H1 (cell line): ENCODE measurements at regions not wholly inside any gene's neighbourhood (a gene's known extent, or its start where the extent isn't known, plus 50 kb on each side); places are given as distances from the start of the nearest gene placed in this dataset.

Source experiments
- CTCF ChIA-PET: fragments of 300-600 bp; sonication (Branson Sonifier 250); formaldehyde crosslinking; loops from one replicate; lab custom pipeline; 2021; ENCODE audit not compliant: partially characterized antibody; lab: Charles Lee
- POLR2A ChIA-PET: fragments of 300-600 bp; sonication (Branson Sonifier 250); formaldehyde crosslinking; loops from one replicate; lab custom pipeline; 2021; ENCODE audit warnings: inconsistent platforms; ENCODE audit not compliant: partially characterized antibody; lab: Charles Lee
- DNase-seq, 2 experiments: peaks; one replicate each; pipeline versions ENCODE4 v3.0.0 to v3.0.0-alpha.2; 2010 to 2022; ENCODE audit warnings: low spot score in 2 of 2, low read depth in 1 of 2, mixed read lengths in 1 of 2
- FAIRE-seq: peaks from 2 replicates; lab custom pipeline; 2011; peaks lifted over from hg19 to GRCh38; lab: Jason Lieb, UNC
- H2AFZ ChIP-seq: 2 replicates; pipeline ENCODE4 v1.8.1; 2012; ENCODE audit warnings: low read length, inconsistent platforms
- H2AK5ac ChIP-seq: 2 replicates; pipeline ENCODE4 v1.6.1; 2013; ENCODE audit warnings: low read depth, low read length
- H2BK120ac ChIP-seq: replicated peaks from 2 replicates; pipeline ENCODE3; 2013; ENCODE audit warnings: low read depth, low read length, inconsistent platforms
- H2BK12ac ChIP-seq: 2 replicates; pipeline ENCODE4 v1.6.1; 2013; ENCODE audit warnings: low read depth, low read length
- H2BK15ac ChIP-seq: 2 replicates; pipeline ENCODE4 v1.6.1; 2013; ENCODE audit warnings: low read length
- H2BK20ac ChIP-seq: 2 replicates; pipeline ENCODE4 v1.6.1; 2013; ENCODE audit warnings: low read length
- H2BK5ac ChIP-seq: 2 replicates; pipeline ENCODE4 v1.6.1; 2013; ENCODE audit warnings: low read depth, low read length
- H3K14ac ChIP-seq: 2 replicates; pipeline ENCODE4 v1.6.1; 2013; ENCODE audit warnings: inconsistent platforms; ENCODE audit not compliant: insufficient read length
- H3K18ac ChIP-seq: 2 replicates; pipeline ENCODE4 v1.6.1; 2013; ENCODE audit warnings: low read length; ENCODE audit errors: extremely low read depth
- H3K23ac ChIP-seq: 2 replicates; pipeline ENCODE4 v1.6.1; 2013; ENCODE audit warnings: inconsistent platforms; ENCODE audit not compliant: insufficient read length
- H3K23me2 ChIP-seq: 2 replicates; pipeline ENCODE4 v1.6.1; 2013; ENCODE audit warnings: low read depth, low read length
- H3K27ac ChIP-seq: 2 replicates; pipeline ENCODE4 v1.6.1; 2011; ENCODE audit warnings: low read depth, low read length, inconsistent platforms
- H3K27me3 ChIP-seq, 4 experiments: replicated peaks in 1 of 4; 1 replicate in 1 of 4; 2 replicates in 3 of 4; pipeline versions ENCODE4 v1.6.1 to v1.8.1; 2011 to 2013; ENCODE audit warnings: low read length in 3 of 4, mild to moderate bottlenecking in 3 of 4, inconsistent platforms in 2 of 4, mixed read lengths in 2 of 4, moderate library complexity in 1 of 4; ENCODE audit not compliant: control insufficient read depth in 3 of 4, insufficient read depth in 3 of 4; ENCODE audit errors: extremely low read depth in 1 of 4
- H3K36me3 ChIP-seq, 4 experiments: 2 replicates each; pipeline versions ENCODE4 v1.6.1 to v1.8.1; 2011 to 2013; ENCODE audit warnings: mild to moderate bottlenecking in 4 of 4, low read length in 3 of 4, moderate library complexity in 2 of 4, control low read depth in 1 of 4, inconsistent platforms in 1 of 4; ENCODE audit not compliant: insufficient read depth in 4 of 4, control insufficient read depth in 2 of 4
- H3K4ac ChIP-seq: replicated peaks from 2 replicates; pipeline ENCODE3; 2013; ENCODE audit warnings: low read length, low read depth, mixed read lengths, inconsistent platforms; ENCODE audit not compliant: insufficient read length
- H3K4me1 ChIP-seq, 4 experiments: replicated peaks in 1 of 4; 1 replicate in 1 of 4; 2 replicates in 3 of 4; pipeline versions ENCODE4 v1.6.1 to v1.8.1; 2011 to 2013; ENCODE audit warnings: low read length in 3 of 4, inconsistent platforms in 2 of 4, mixed read lengths in 1 of 4; ENCODE audit not compliant: insufficient read depth in 4 of 4, control insufficient read depth in 3 of 4
- H3K4me2 ChIP-seq, 2 experiments: 2 replicates each; pipeline versions ENCODE4 v1.6.1 to v1.8.1; 2011 to 2013; ENCODE audit warnings: low read depth in 2 of 2, low read length in 2 of 2, control low read depth in 1 of 2, inconsistent platforms in 1 of 2, mild to moderate bottlenecking in 1 of 2; ENCODE audit not compliant: insufficient read depth in 1 of 2
- H3K4me3 ChIP-seq, 4 experiments: fragments of 200-600, 300-600 bp in 1 of 4; sonication (generic), shearing (Covaris generic), sonication (Bioruptor Twin) in 1 of 4; 2 replicates each; pipeline versions ENCODE4 v1.5.1 to v1.8.1; 2011 to 2016; ENCODE audit warnings: low read length in 4 of 4, low read depth in 3 of 4, control low read depth in 2 of 4, inconsistent platforms in 2 of 4, mild to moderate bottlenecking in 2 of 4, mixed read lengths in 1 of 4, moderate library complexity in 1 of 4; ENCODE audit not compliant: insufficient read depth in 2 of 4; ENCODE audit errors: extremely low read depth in 1 of 4
- H3K56ac ChIP-seq: replicated peaks from 2 replicates; pipeline ENCODE3; 2013; ENCODE audit warnings: low read depth, mild to moderate bottlenecking, mixed read lengths, low read length, inconsistent platforms; ENCODE audit not compliant: insufficient read length
- H3K79me1 ChIP-seq: 2 replicates; pipeline ENCODE4 v1.6.1; 2013; ENCODE audit warnings: low read depth, low read length, control low read depth
- H3K79me2 ChIP-seq, 2 experiments: 2 replicates each; pipeline versions ENCODE4 v1.6.1 to v1.8.1; 2012 to 2013; ENCODE audit warnings: low read length in 2 of 2, mild to moderate bottlenecking in 2 of 2, inconsistent platforms in 1 of 2; ENCODE audit not compliant: insufficient read depth in 2 of 2, control insufficient read depth in 1 of 2
- H3K9ac ChIP-seq, 4 experiments: replicated peaks in 1 of 4; 1 replicate in 1 of 4; 2 replicates in 3 of 4; pipeline versions ENCODE4 v1.6.1 to v1.8.1; 2011 to 2013; ENCODE audit warnings: low read depth in 3 of 4, low read length in 3 of 4, control low read depth in 2 of 4, mild to moderate bottlenecking in 2 of 4, moderate library complexity in 2 of 4, inconsistent platforms in 1 of 4; ENCODE audit errors: extremely low read depth in 1 of 4
- H3K9me3 ChIP-seq, 2 experiments: 2 replicates each; pipeline versions ENCODE4 v1.6.1 to v1.8.1; 2012 to 2013; ENCODE audit warnings: mild to moderate bottlenecking in 2 of 2, moderate library complexity in 2 of 2, control low read depth in 1 of 2, inconsistent platforms in 1 of 2, low read depth in 1 of 2, low read length in 1 of 2, mixed read lengths in 1 of 2; ENCODE audit not compliant: insufficient read depth in 2 of 2
- H4K20me1 ChIP-seq, 2 experiments: replicated peaks in 1 of 2; 2 replicates each; pipeline versions ENCODE3 to v1.8.1; 2011 to 2013; ENCODE audit warnings: inconsistent platforms in 2 of 2, low read length in 2 of 2, mild to moderate bottlenecking in 1 of 2; ENCODE audit not compliant: insufficient read depth in 2 of 2, control insufficient read depth in 1 of 2
- H4K5ac ChIP-seq: 2 replicates; pipeline ENCODE4 v1.6.1; 2013; ENCODE audit warnings: low read length, low read depth, mixed read lengths, inconsistent platforms; ENCODE audit not compliant: insufficient read length
- H4K8ac ChIP-seq: 2 replicates; pipeline ENCODE4 v1.8.0; 2013; ENCODE audit warnings: mild to moderate bottlenecking, moderate library complexity, low read length, inconsistent platforms; ENCODE audit not compliant: insufficient read depth; ENCODE audit errors: extremely low read depth
- H4K91ac ChIP-seq: replicated peaks from 2 replicates; pipeline ENCODE3; 2013; ENCODE audit warnings: low read length, mixed read lengths, inconsistent platforms; ENCODE audit not compliant: insufficient read length
- ASH2L ChIP-seq: fragments of 200-600, 300-600 bp; sonication (generic); IDR thresholded peaks from one replicate; pipeline ENCODE4 v1.7.1; 2017; ENCODE audit warnings: low read length
- ATF2 ChIP-seq: IDR thresholded peaks from 2 replicates; pipeline ENCODE4 v1.6.1; 2012; ENCODE audit warnings: low read length, inconsistent platforms
- ATF3 ChIP-seq: IDR thresholded peaks from 2 replicates; pipeline ENCODE4 v1.6.1; 2011; ENCODE audit warnings: low read depth, mild to moderate bottlenecking, low read length; ENCODE audit not compliant: insufficient read depth
- BACH1 ChIP-seq: IDR thresholded peaks from 2 replicates; pipeline ENCODE4 v1.6.1; 2012; ENCODE audit warnings: low read length, improper control_type of control experiment
- CEBPB ChIP-seq: IDR thresholded peaks from 2 replicates; pipeline ENCODE4 v1.6.1; 2012; ENCODE audit warnings: low read depth, low read length
- CHD1 ChIP-seq: IDR thresholded peaks from 2 replicates; pipeline ENCODE4 v1.6.1; 2012; ENCODE audit warnings: low read depth, low read length, improper control_type of control experiment
- EZH2 ChIP-seq: fragments of 200-600 bp; sonication (generic); IDR thresholded peaks from 2 replicates; pipeline ENCODE4 v1.7.1; 2012; ENCODE audit warnings: low read depth, mild to moderate bottlenecking, moderate library complexity, low read length, inconsistent platforms; ENCODE audit not compliant: severe bottlenecking
- GABPA ChIP-seq: IDR thresholded peaks from 2 replicates; pipeline ENCODE4 v1.6.1; 2011; ENCODE audit warnings: mild to moderate bottlenecking, low read length, moderate library complexity, borderline replicate concordance; ENCODE audit not compliant: insufficient read depth
- KDM4A ChIP-seq: IDR thresholded peaks from one replicate; pipeline ENCODE4 v1.7.1; 2012; ENCODE audit warnings: low read depth, mild to moderate bottlenecking, moderate library complexity, low read length, inconsistent platforms; ENCODE audit not compliant: severe bottlenecking
- MAFK ChIP-seq: IDR thresholded peaks from 2 replicates; pipeline ENCODE4 v1.6.1; 2012; ENCODE audit warnings: low read depth, mild to moderate bottlenecking, improper control_type of control experiment, low read length
- MAX ChIP-seq: IDR thresholded peaks from 2 replicates; pipeline ENCODE4 v1.6.1; 2012; ENCODE audit warnings: inconsistent platforms
- SIRT6 ChIP-seq: IDR thresholded peaks from one replicate; pipeline ENCODE4 v1.7.1; 2012; ENCODE audit warnings: low read length, inconsistent platforms
- SP4 ChIP-seq: IDR thresholded peaks from 2 replicates; pipeline ENCODE4 v1.6.1; 2012; ENCODE audit warnings: low read length, inconsistent platforms
- TEAD4 ChIP-seq: IDR thresholded peaks from 2 replicates; pipeline ENCODE4 v1.6.1; 2012; ENCODE audit warnings: low read depth, low read length, inconsistent platforms, mixed read lengths
- WGBS, 2 experiments: shearing (Covaris generic) in 1 of 2; methylation state at CpG; one replicate each; pipeline versions ENCODE4 v1.1.6 to v1.1.7; 2013 to 2015; ENCODE audit warnings: low lambda C conversion rate in 2 of 2, mixed read lengths in 2 of 2, inconsistent platforms in 1 of 2, low coverage in 1 of 2, missing lambda C conversion rate in 1 of 2; ENCODE audit not compliant: insufficient replicate concordance in 2 of 2, insufficient coverage in 1 of 2, insufficient read length in 1 of 2; ENCODE audit errors: extremely low coverage in 1 of 2, missing lambda C conversion rate in 1 of 2; 5-methylcytosine and 5-hydroxymethylcytosine counted together

- H4K5ac ChIP-seq: no peak overlapping the region
- no peak overlapping the region for H2BK12ac ChIP-seq
- H3K14ac ChIP-seq: no peak overlapping the region
- DNase-seq: no peak
- no peaks in the 10 kb centered on the region for H3K4me1 ChIP-seq
- POLR2A ChIA-PET: no interaction called here
- no peaks in the 10 kb centered on the region for H3K36me3 ChIP-seq
- H3K4ac ChIP-seq: no peak overlapping the region
- H2BK20ac ChIP-seq: no peak overlapping the region
- H3K4me3 ChIP-seq: no peak overlapping the region
- no peaks in the 10 kb centered on the region for H4K20me1 ChIP-seq
- H2AK5ac ChIP-seq: no peak overlapping the region
- H3K18ac ChIP-seq: no peak overlapping the region
- no peak overlapping the region for H3K4me2 ChIP-seq
- H3K23me2 ChIP-seq: no peaks in the 10 kb centered on the region
- no peaks in the 10 kb centered on the region for H3K79me1 ChIP-seq
- no peak overlapping the region for H3K27ac ChIP-seq
- no peaks in the 10 kb centered on the region for H3K27me3 ChIP-seq
- no peak overlapping the region for H2BK120ac ChIP-seq
- no peak overlapping the region for H3K56ac ChIP-seq
- no peak overlapping the region for H4K8ac ChIP-seq
- no peak overlapping the region for H3K9ac ChIP-seq
- FAIRE-seq: no peak
- no peak overlapping the region for H4K91ac ChIP-seq
- H2BK5ac ChIP-seq: no peak overlapping the region
- H3K23ac ChIP-seq: no peak overlapping the region
- no peak overlapping the region for H2BK15ac ChIP-seq
- H2AFZ ChIP-seq: no peak overlapping the region
- H3K9me3 ChIP-seq: no peaks in the 10 kb centered on the region
- CTCF ChIA-PET: no interaction called here
- WGBS, 2 experiments: 87% methylated on average over 4 of the region's 4 CpGs; no CpG with 5 or more reads in 1 of the 2 experiments
- H3K79me2 ChIP-seq: no peaks in the 10 kb centered on the region
- TF ChIP-seq SP4 (no peak), BACH1 (no peak), SIRT6 (no peak), CEBPB (no peak), CHD1 (no peak), MAFK (no peak), MAX (no peak), ATF3 (no peak), TEAD4 (no peak), GABPA (no peak), KDM4A (no peak), ASH2L (no peak), ATF2 (no peak), EZH2 (no peak)
These were observed 116.6 kb downstream of the UBE2U start for GRCh38 chr1:64320007-64320406.
